Upper lobe of left lung (tissue), 4 donors: ENCODE measurements at regions not wholly inside any gene's neighbourhood (a gene's known extent, or its start where the extent isn't known, plus 50 kb on each side); places are given as distances from the start of the nearest gene placed in this dataset.

ENCODE experiments used
- CTCF ChIP-seq, 6 experiments: fragments of 450-650 bp in 4 of 6; fragments of 200-600 bp in 2 of 6; sonication (generic) in 2 of 6; IDR thresholded peaks; one replicate each; pipeline ENCODE4 v1.5.1; 2016 to 2019; ENCODE audit warnings: antibody characterized with exemption in 6 of 6
- POLR2A ChIP-seq, 4 donors: fragments of 450-650 bp; IDR thresholded peaks; one replicate each; pipeline ENCODE4 v1.5.1; 2016 to 2017; ENCODE audit warnings: antibody characterized with exemption in 4 of 4, mild to moderate bottlenecking in 2 of 4
- POLR2AphosphoS5 ChIP-seq, 2 donors: sonication (generic); formaldehyde crosslinking; IDR thresholded peaks; one replicate each; pipeline ENCODE4 v1.5.1; 2017; ENCODE audit warnings: antibody characterized with exemption in 2 of 2

- TF ChIP-seq CTCF (IDR thresholded peaks at IDR 0.05) = no peak
- TF ChIP-seq POLR2A (IDR thresholded peaks at IDR 0.05) = no peak
- TF ChIP-seq POLR2AphosphoS5 (IDR thresholded peaks at IDR 0.05) = no peak
Measured at GRCh38 chr5:174221946-174222345, 176.4 kb downstream of the NSG2 start.
